ENCODE measurements at regions not wholly inside any gene's neighbourhood (a gene's known extent, or its start where the extent isn't known, plus 50 kb on each side); places are given as distances from the start of the nearest gene placed in this dataset.

- TF ChIP-seq CTCF (IDR thresholded peaks at IDR 0.05; ENCODE audit: insufficient read depth, low read length), result no peak
- DNase-seq (ENCODE audit: low read depth), result no peak
- no peak overlapping the region for H3K4me3 ChIP-seq (ENCODE audit: low read depth, low read length)
Measured at GRCh38 chr2:136234261-136234660, 116.3 kb upstream of the CXCR4 start.

- no peak overlapping the region for H3K4me3 ChIP-seq (ENCODE audit: low read depth, low read length)
- DNase-seq (ENCODE audit: low read depth), result no peak
- no peak for TF ChIP-seq CTCF (IDR thresholded peaks at IDR 0.05; ENCODE audit: insufficient read depth, low read length)
Measured at GRCh38 chr2:136233298-136233697, 115.3 kb upstream of the CXCR4 start.

GRCh38 chr2:136232456-136233172 lies 114.7 kb upstream of the CXCR4 start:
- DNase-seq (ENCODE audit: low read depth), result no peak
- no peak overlapping the region for H3K4me3 ChIP-seq (ENCODE audit: low read depth, low read length)
- no peak for TF ChIP-seq CTCF (IDR thresholded peaks at IDR 0.05; ENCODE audit: insufficient read depth, low read length)

- DNase-seq (ENCODE audit: low read depth), result no peak
- no peak overlapping the region for H3K4me3 ChIP-seq (ENCODE audit: low read depth, low read length)
- no peak for TF ChIP-seq CTCF (IDR thresholded peaks at IDR 0.05; ENCODE audit: insufficient read depth, low read length)
Measured at GRCh38 chr2:136230464-136230863, 112.5 kb upstream of the CXCR4 start.

- TF ChIP-seq CTCF (IDR thresholded peaks at IDR 0.05; ENCODE audit: insufficient read depth, low read length), result no peak
- H3K4me3 ChIP-seq (ENCODE audit: low read depth, low read length), result no peak overlapping the region
- no peak for DNase-seq (ENCODE audit: low read depth)
Measured at GRCh38 chr2:136226903-136227302, 109.0 kb upstream of the CXCR4 start.

GRCh38 chr2:136225950-136226835 lies 108.2 kb upstream of the CXCR4 start:
- no peak for TF ChIP-seq CTCF (IDR thresholded peaks at IDR 0.05; ENCODE audit: insufficient read depth, low read length)
- no peak for DNase-seq (ENCODE audit: low read depth)
- H3K4me3 ChIP-seq (ENCODE audit: low read depth, low read length), result no peak overlapping the region
